K562 (cell line): ENCODE measurements at regions not wholly inside any gene's neighbourhood (a gene's known extent, or its start where the extent isn't known, plus 50 kb on each side); places are given as distances from the start of the nearest gene placed in this dataset. TPM values are rescaled to one million over a fixed set of nuclear protein-coding genes. Genes with fewer than 3 reads are reported as not detected.
A peak's percentile ranks its signal among the peaks of the same experiment; 100 is the strongest.

Source experiments
- ATAC-seq: fragments of 200-7000 bp; cut with Tn5 transposase; 3 replicates; pipeline ENCODE4 v1.9.1; 2020; ENCODE audit warnings: moderate library complexity
- BruUV-seq: library from RNA; stranded (reverse); fragments of 400-500 nt; replicated peaks from 2 replicates; lab custom pipeline; 2021; lab: Mats Ljungman, UMichigan
- CTCF ChIA-PET: fragments of 300-600 bp; formaldehyde crosslinking; extraction: SDS; loops from one replicate; lab custom pipeline; 2021; ENCODE audit warnings: low intra/inter-chr PET ratio; lab: Yijun Ruan, JAX
- POLR2A ChIA-PET: fragments of 300-600, 350-650 bp; sonication (Branson Sonifier 250); formaldehyde crosslinking; extraction: SDS; loops from one replicate; lab custom pipeline; 2021; ENCODE audit warnings: antibody characterized with exemption, inconsistent platforms; lab: Yijun Ruan, JAX
- DNase-seq, 4 experiments: peaks; one replicate each; pipeline versions ENCODE4 v3.0.0 to v3.0.0-alpha.2; 2011 to 2018; ENCODE audit warnings: low spot score in 3 of 4, mixed read lengths in 3 of 4; ENCODE audit errors: extremely low read depth in 1 of 4
- FAIRE-seq: peaks from 2 replicates; lab custom pipeline; 2011; peaks lifted over from hg19 to GRCh38; lab: Jason Lieb, UNC
- H2AFZ ChIP-seq: 2 replicates; pipeline ENCODE4 v1.6.0; 2011; ENCODE audit warnings: low read depth, low read length, control low read depth, inconsistent platforms
- H3K27ac ChIP-seq: fragments of 200-600 bp; 3 replicates; pipeline ENCODE4 v1.8.0; 2011; ENCODE audit warnings: low read depth, mild to moderate bottlenecking, control low read depth, inconsistent platforms, low read length, moderate library complexity, mixed read lengths; ENCODE audit errors: extremely low read depth
- H3K27me3 ChIP-seq, 2 experiments: fragments of 300-600 bp in 1 of 2; 2 replicates in 1 of 2; 3 replicates in 1 of 2; pipeline versions ENCODE4 v1.6.0 to v1.8.0; 2011; ENCODE audit warnings: inconsistent platforms in 2 of 2, low read length in 2 of 2, mild to moderate bottlenecking in 1 of 2, mixed read lengths in 1 of 2, moderate library complexity in 1 of 2; ENCODE audit not compliant: control insufficient read depth in 2 of 2, insufficient read depth in 2 of 2
- H3K36me3 ChIP-seq: fragments of 300-600 bp; 3 replicates; pipeline ENCODE4 v1.8.0; 2011; ENCODE audit warnings: mild to moderate bottlenecking, low read length, inconsistent platforms; ENCODE audit not compliant: control insufficient read depth, insufficient read depth
- H3K4me1 ChIP-seq, 2 experiments: fragments of 200-600 bp in 1 of 2; replicated peaks in 1 of 2; 2 replicates in 1 of 2; 3 replicates in 1 of 2; pipeline versions ENCODE4 v1.5.1 to v1.8.0; 2011; ENCODE audit warnings: inconsistent platforms in 2 of 2, low read length in 2 of 2, mild to moderate bottlenecking in 1 of 2, mixed read lengths in 1 of 2, moderate library complexity in 1 of 2; ENCODE audit not compliant: control insufficient read depth in 2 of 2, insufficient read depth in 2 of 2
- H3K4me2 ChIP-seq: 2 replicates; pipeline ENCODE4 v1.6.1; 2011; ENCODE audit warnings: low read length, control low read depth, inconsistent platforms, mixed read lengths; ENCODE audit not compliant: insufficient read depth
- H3K4me3 ChIP-seq: fragments of 200-600 bp; sonication (generic), shearing (Covaris generic); 2 replicates; pipeline ENCODE4 v1.5.1; 2016; ENCODE audit warnings: control low read depth, inconsistent platforms
- H3K79me2 ChIP-seq: fragments of 200-600 bp; 3 replicates; pipeline ENCODE4 v1.8.0; 2011; ENCODE audit warnings: low read length, inconsistent platforms; ENCODE audit not compliant: control insufficient read depth, insufficient read depth
- H3K9ac ChIP-seq, 2 experiments: 2 replicates each; pipeline versions ENCODE4 v1.6.0 to v1.6.1; 2011; ENCODE audit warnings: low read depth in 2 of 2, low read length in 2 of 2, control low read depth in 1 of 2, inconsistent platforms in 1 of 2, mild to moderate bottlenecking in 1 of 2, mixed read lengths in 1 of 2; ENCODE audit not compliant: insufficient read depth in 1 of 2
- H3K9me1 ChIP-seq: one replicate; pipeline ENCODE4 v1.6.0; 2011; ENCODE audit warnings: inconsistent platforms, mild to moderate bottlenecking, low read length, moderate library complexity; ENCODE audit not compliant: control insufficient read depth, insufficient read depth
- H3K9me3 ChIP-seq: replicated peaks from 2 replicates; pipeline ENCODE4 v1.5.1; 2011; ENCODE audit warnings: low read depth, low read length, inconsistent platforms; ENCODE audit not compliant: control insufficient read depth, insufficient read depth
- H4K20me1 ChIP-seq: replicated peaks from 2 replicates; pipeline ENCODE4 v1.6.1; 2011; ENCODE audit warnings: low read length, inconsistent platforms, mixed read lengths; ENCODE audit not compliant: control insufficient read depth, insufficient read depth
- CBFA2T3 ChIP-seq: fragments of 450-650 bp; IDR thresholded peaks from 2 replicates; pipeline ENCODE4 v1.6.1; 2017
- JUND ChIP-seq, 2 experiments: IDR thresholded peaks; 2 replicates in 1 of 2; 3 replicates in 1 of 2; pipeline ENCODE4 v1.6.1; 2011; ENCODE audit warnings: borderline replicate concordance in 2 of 2, low read depth in 2 of 2, low read length in 2 of 2, improper control_type of control experiment in 1 of 2, missing biosample characterization in 1 of 2, missing genetic modification characterization in 1 of 2, missing genetic modification reagents in 1 of 2
- SNIP1 ChIP-seq: fragments of 450-650 bp; IDR thresholded peaks from 2 replicates; pipeline ENCODE4 v1.7.1; 2017; ENCODE audit warnings: low read depth, mild to moderate bottlenecking
- ZNF143 ChIP-seq: sonication (generic); formaldehyde crosslinking; IDR thresholded peaks from 2 replicates; pipeline ENCODE4 v1.9.0; 2022; ENCODE audit warnings: mild to moderate bottlenecking, missing genetic modification reagents
- WGBS: fragments of 100-300 bp; shearing (Covaris generic); methylation state at CpG from one replicate; pipeline ENCODE4 v1.1.6; 2016; ENCODE audit warnings: low coverage, mixed read lengths; ENCODE audit not compliant: insufficient coverage; ENCODE audit errors: missing lambda C conversion rate; 5-methylcytosine and 5-hydroxymethylcytosine counted together
- in situ Hi-C: fragments of 300-500 bp; cut with MboI; formaldehyde crosslinking; loops from 4 replicates; pipeline ENCODE4 v1.15.0; 2018; ENCODE audit warnings: inconsistent platforms, mixed read lengths
- intact Hi-C: fragments of 100-400 bp; cut with micrococcal nuclease; formaldehyde crosslinking; loops from 2 replicates; pipeline ENCODE4 v1.14.2; 2022
- microRNA counts: library from miRNA; unstranded; fragments of <30 nt; microRNA quantifications from one replicate; lab custom pipeline; 2016
- microRNA-seq: library from miRNA; unstranded; fragments of <30 nt; microRNA quantifications from one replicate; pipeline ENCODE4, GENCODE V29; 2018; ENCODE audit warnings: borderline microRNAs expressed
- small RNA-seq: library from RNA; depleted of rRNA; stranded (forward); fragments of <200 nt; gene quantifications from one replicate; pipeline ENCODE3, GENCODE V24; 2014

GRCh38 chr21:17461582-17461981 is 51.3 kb upstream of the CXADR start (continued):
- no peak for TF ChIP-seq JUND (IDR thresholded peaks at IDR 0.05; ENCODE audit: borderline replicate concordance, low read depth, low read length)
- TF ChIP-seq JUND (tag; IDR thresholded peaks at IDR 0.05; ENCODE audit: borderline replicate concordance, low read depth, low read length), result no peak
- no peak for TF ChIP-seq SNIP1

GRCh38 chr21:17462276-17462981 is 50.4 kb upstream of the CXADR start:
- Histone ChIP-seq H3K36me3 (no peaks in the 10 kb centered on the region), H3K4me3 (no peak overlapping the region), H2AFZ (no peak overlapping the region), H3K27me3 (no peaks in the 10 kb centered on the region), H3K9me3 (no peaks in the 10 kb centered on the region), H3K4me1 (no peaks in the 10 kb centered on the region; a peak in 1 of 5 replicates)
- 2% methylated on average over 15 of the region's 16 CpGs for WGBS
- no peak for ATAC-seq
- no peak for DNase-seq
- POLR2A ChIA-PET, result no interaction called here
- TF ChIP-seq ZNF143 (CRISPR knock-in tag) (no peak), CBFA2T3 (0 out of 2 replicates have a peak, but pooled peaks have one; percentile 20)
- TF ChIP-seq, all 486 proteins: peak for 1
- no peaks in the 10 kb centered on the region for H3K79me2 ChIP-seq
- no peaks in the 10 kb centered on the region for H3K9me1 ChIP-seq
- H3K4me2 ChIP-seq, result no peak overlapping the region
- CTCF ChIA-PET, result no interaction called here
- no TSS peak for BruUV-seq
- no peaks in the 10 kb centered on the region for H4K20me1 ChIP-seq
- in situ Hi-C loops (no loop called here), intact Hi-C loops (no loop called here)
- no peak for FAIRE-seq
- no peak overlapping the region for H3K27ac ChIP-seq
- no peak overlapping the region for H3K9ac ChIP-seq

MicroRNAs in the stretch of these regions (microRNA counts, 767-probe panel; counts per million panel counts)
- microRNA hsa-let-7c (lab: Ali Mortazavi, UCI), result 870 counts per million, percentile 17 among the panel's probes with 10 or more counts
- 2,572 counts per million, percentile 63 among the panel's probes with 10 or more counts for microRNA hsa-miR-99a-5p (lab: Ali Mortazavi, UCI)

Small RNAs in the stretch of these regions (microRNA-seq; reads per million reads assigned to microRNA genes)
- gene MIR125B2, result 2.0 reads per million, percentile 27 among the genes with 10 or more reads in this experiment
- 1,204 reads per million, percentile 93 among the genes with 10 or more reads in this experiment for gene MIR99A
- 3.7 reads per million, percentile 40 among the genes with 10 or more reads in this experiment for gene MIRLET7C

Small RNAs in the stretch of these regions (small RNA-seq; reads per million reads assigned to genes)
- 2.2 reads per million, percentile 83 among the genes with 10 or more reads in this experiment for gene MIR125B2
- gene MIR99A, result 1.3 reads per million, percentile 70 among the genes with 10 or more reads in this experiment
- gene MIRLET7C, result 1.2 reads per million, percentile 66 among the genes with 10 or more reads in this experiment
- gene RNU1-98P, result not detected
- gene RNU6-113P, result not detected
- not detected for gene RNU6-426P
- gene SNORD74B, result not detected
